ENCODE measurements at regions not wholly inside any gene's neighbourhood (a gene's known extent, or its start where the extent isn't known, plus 50 kb on each side); places are given as distances from the start of the nearest gene placed in this dataset.

DNA sequence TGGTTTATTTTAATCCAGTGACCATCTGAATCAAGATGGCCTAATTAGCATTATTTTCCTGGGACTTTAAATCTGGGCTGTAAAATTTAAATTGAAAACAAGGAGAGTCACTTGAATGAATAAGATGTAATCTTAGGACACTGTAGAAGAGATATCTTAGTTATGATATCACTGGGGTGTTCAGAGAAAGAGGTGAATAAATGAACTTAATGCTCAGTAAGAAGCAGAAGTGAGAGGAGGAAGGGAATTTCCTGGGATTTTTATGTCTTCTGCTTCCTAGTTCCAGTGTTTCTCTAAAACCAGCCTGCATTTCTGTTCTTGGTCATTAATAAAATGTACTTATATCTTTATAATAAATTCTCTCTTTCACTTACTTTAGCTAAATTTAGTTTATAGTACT, 136.8 kb upstream of the PTPRK start:
- TF ChIP-seq CTCF (IDR thresholded peaks at IDR 0.05) (no peak), POLR2A (IDR thresholded peaks at IDR 0.05) (no peak), POLR2AphosphoS5 (IDR thresholded peaks at IDR 0.05) (no peak)

Measured in stomach (tissue), 4 donors.